Transverse colon (tissue), 3 donors: ENCODE measurements at regions not wholly inside any gene's neighbourhood (a gene's known extent, or its start where the extent isn't known, plus 50 kb on each side); places are given as distances from the start of the nearest gene placed in this dataset.

ENCODE experiments used
- CTCF ChIP-seq, 5 experiments: fragments of 200-600 bp in 3 of 5; fragments of 450-650 bp in 2 of 5; sonication (generic) in 3 of 5; IDR thresholded peaks; 1 replicate in 2 of 5; 2 replicates in 3 of 5; pipeline ENCODE4 v1.5.1; 2016 to 2017; ENCODE audit warnings: antibody characterized with exemption in 5 of 5, inconsistent platforms in 3 of 5, mild to moderate bottlenecking in 2 of 5, moderate library complexity in 1 of 5
- POLR2A ChIP-seq: fragments of 450-650 bp; IDR thresholded peaks from one replicate; pipeline ENCODE4 v1.6.1; 2016; ENCODE audit warnings: antibody characterized with exemption, mild to moderate bottlenecking, moderate library complexity

GRCh38 chr3:193053046-193053435 lies 135.4 kb upstream of the MB21D2 start:
- TF ChIP-seq CTCF (IDR thresholded peaks at IDR 0.05): no peak
- no peak for TF ChIP-seq POLR2A
